Endodermal cell (in vitro differentiated cells): ENCODE measurements at regions not wholly inside any gene's neighbourhood (a gene's known extent, or its start where the extent isn't known, plus 50 kb on each side); places are given as distances from the start of the nearest gene placed in this dataset.

ENCODE experiments used
- DNase-seq: peaks from one replicate; pipeline ENCODE4 v3.0.0-alpha.2; 2017
- H3K27ac ChIP-seq: 2 replicates; pipeline ENCODE4 v1.5.1; 2013; ENCODE audit warnings: mild to moderate bottlenecking, low read depth, low read length, moderate library complexity
- H3K27me3 ChIP-seq: 2 replicates; pipeline ENCODE4 v1.6.1; 2013; ENCODE audit warnings: mild to moderate bottlenecking, low read length, moderate library complexity; ENCODE audit not compliant: insufficient read depth, control insufficient read depth, poor library complexity, severe bottlenecking
- H3K36me3 ChIP-seq: 2 replicates; pipeline ENCODE4 v1.7.0; 2013; ENCODE audit warnings: mild to moderate bottlenecking, low read length, moderate library complexity; ENCODE audit not compliant: control insufficient read depth, insufficient read depth
- H3K4me1 ChIP-seq: one replicate; pipeline ENCODE4 v1.7.0; 2013; ENCODE audit warnings: low read length; ENCODE audit not compliant: control insufficient read depth, insufficient read depth
- H3K4me3 ChIP-seq: 2 replicates; pipeline ENCODE4 v1.5.1; 2013; ENCODE audit warnings: mild to moderate bottlenecking, low read length, moderate library complexity
- H3K9ac ChIP-seq: 2 replicates; pipeline ENCODE4 v1.6.1; 2013; ENCODE audit warnings: mild to moderate bottlenecking, low read length, moderate library complexity; ENCODE audit not compliant: poor library complexity, severe bottlenecking; ENCODE audit errors: extremely low read depth
- H3K9me3 ChIP-seq: 2 replicates; pipeline ENCODE4 v1.6.1; 2013; ENCODE audit warnings: mild to moderate bottlenecking, low read length, moderate library complexity; ENCODE audit not compliant: control insufficient read depth
- H3K27ac Mint-ChIP-seq: 2 replicates; pipeline ENCODE4 v1.8.0; 2020; ENCODE audit warnings: mixed read lengths
- H3K27me3 Mint-ChIP-seq: 2 replicates; pipeline ENCODE4 v1.8.0; 2021; ENCODE audit warnings: mild to moderate bottlenecking, mixed read lengths; ENCODE audit not compliant: insufficient read depth
- H3K36me3 Mint-ChIP-seq: 2 replicates; pipeline ENCODE4 v1.8.0; 2020; ENCODE audit warnings: low read depth, mixed read lengths
- H3K4me1 Mint-ChIP-seq: 2 replicates; pipeline ENCODE4 v1.8.0; 2020; ENCODE audit warnings: mixed read lengths
- H3K4me3 Mint-ChIP-seq: 2 replicates; pipeline ENCODE4 v1.8.0; 2020; ENCODE audit warnings: mild to moderate bottlenecking, moderate library complexity, mixed read lengths
- H3K9me3 Mint-ChIP-seq: 2 replicates; pipeline ENCODE4 v1.8.0; 2020; ENCODE audit warnings: mild to moderate bottlenecking, mixed read lengths
- WGBS, 2 experiments: methylation state at CpG; one replicate each; pipeline versions ENCODE4 v1.1.5 to v1.1.7; 2013; ENCODE audit warnings: missing lambda C conversion rate in 2 of 2, mixed read lengths in 1 of 2; ENCODE audit not compliant: insufficient coverage in 1 of 2, insufficient read length in 1 of 2; 5-methylcytosine and 5-hydroxymethylcytosine counted together
- TF ChIP-seq, protein P1 (sequence below): fragments of 200-600 bp; sonication (generic); conservative IDR thresholded peaks from 2 replicates; pipeline ENCODE4 v1.5.0; 2021; ENCODE audit warnings: antibody characterized with exemption, mild to moderate bottlenecking

- no peak for DNase-seq
- Histone ChIP-seq H3K9ac (no peak overlapping the region), H3K27ac (no peak overlapping the region), H3K4me3 (no peak overlapping the region), H3K9me3 (no peaks in the 10 kb centered on the region), H3K36me3 (no peaks in the 10 kb centered on the region), H3K27me3 (peaks cover 39% of the 10 kb centered on the region), H3K4me1 (peaks cover 11% of the 10 kb centered on the region)
- TF ChIP-seq, protein P1, sequence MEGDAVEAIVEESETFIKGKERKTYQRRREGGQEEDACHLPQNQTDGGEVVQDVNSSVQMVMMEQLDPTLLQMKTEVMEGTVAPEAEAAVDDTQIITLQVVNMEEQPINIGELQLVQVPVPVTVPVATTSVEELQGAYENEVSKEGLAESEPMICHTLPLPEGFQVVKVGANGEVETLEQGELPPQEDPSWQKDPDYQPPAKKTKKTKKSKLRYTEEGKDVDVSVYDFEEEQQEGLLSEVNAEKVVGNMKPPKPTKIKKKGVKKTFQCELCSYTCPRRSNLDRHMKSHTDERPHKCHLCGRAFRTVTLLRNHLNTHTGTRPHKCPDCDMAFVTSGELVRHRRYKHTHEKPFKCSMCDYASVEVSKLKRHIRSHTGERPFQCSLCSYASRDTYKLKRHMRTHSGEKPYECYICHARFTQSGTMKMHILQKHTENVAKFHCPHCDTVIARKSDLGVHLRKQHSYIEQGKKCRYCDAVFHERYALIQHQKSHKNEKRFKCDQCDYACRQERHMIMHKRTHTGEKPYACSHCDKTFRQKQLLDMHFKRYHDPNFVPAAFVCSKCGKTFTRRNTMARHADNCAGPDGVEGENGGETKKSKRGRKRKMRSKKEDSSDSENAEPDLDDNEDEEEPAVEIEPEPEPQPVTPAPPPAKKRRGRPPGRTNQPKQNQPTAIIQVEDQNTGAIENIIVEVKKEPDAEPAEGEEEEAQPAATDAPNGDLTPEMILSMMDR, result no peak
- peaks cover 37% of the 10 kb centered on the region for H3K4me1 Mint-ChIP-seq
- H3K36me3 Mint-ChIP-seq, result no peaks in the 10 kb centered on the region
- no peaks in the 10 kb centered on the region for H3K9me3 Mint-ChIP-seq
- WGBS, 2 experiments, result 89 to 91% methylated on average over 7 to 11 of the region's 11 CpGs
- H3K4me3 Mint-ChIP-seq, result no peak overlapping the region
- no peak overlapping the region for H3K27ac Mint-ChIP-seq
- peaks cover 50% of the 10 kb centered on the region for H3K27me3 Mint-ChIP-seq
These were observed 101.4 kb downstream of the TSEN15 start for GRCh38 chr1:184152974-184153373.

GRCh38 chr1:184153731-184154130 lies 102.2 kb downstream of the TSEN15 start:
- Histone ChIP-seq H3K36me3 (no peaks in the 10 kb centered on the region), H3K4me3 (no peak overlapping the region), H3K4me1 (peaks cover 11% of the 10 kb centered on the region), H3K27ac (no peak overlapping the region), H3K9me3 (no peaks in the 10 kb centered on the region), H3K9ac (no peak overlapping the region), H3K27me3 (peaks cover 42% of the 10 kb centered on the region)
- H3K36me3 Mint-ChIP-seq, result no peaks in the 10 kb centered on the region
- no peak overlapping the region for H3K4me3 Mint-ChIP-seq
- H3K9me3 Mint-ChIP-seq, result no peaks in the 10 kb centered on the region
- peaks cover 37% of the 10 kb centered on the region for H3K4me1 Mint-ChIP-seq
- DNase-seq, result no peak
- peaks cover 47% of the 10 kb centered on the region for H3K27me3 Mint-ChIP-seq
- TF ChIP-seq, protein P1, result no peak
- WGBS, 2 experiments, result 77 to 90% methylated on average over 3 to 4 of the region's 4 CpGs
- H3K27ac Mint-ChIP-seq, result no peak overlapping the region

DNA sequence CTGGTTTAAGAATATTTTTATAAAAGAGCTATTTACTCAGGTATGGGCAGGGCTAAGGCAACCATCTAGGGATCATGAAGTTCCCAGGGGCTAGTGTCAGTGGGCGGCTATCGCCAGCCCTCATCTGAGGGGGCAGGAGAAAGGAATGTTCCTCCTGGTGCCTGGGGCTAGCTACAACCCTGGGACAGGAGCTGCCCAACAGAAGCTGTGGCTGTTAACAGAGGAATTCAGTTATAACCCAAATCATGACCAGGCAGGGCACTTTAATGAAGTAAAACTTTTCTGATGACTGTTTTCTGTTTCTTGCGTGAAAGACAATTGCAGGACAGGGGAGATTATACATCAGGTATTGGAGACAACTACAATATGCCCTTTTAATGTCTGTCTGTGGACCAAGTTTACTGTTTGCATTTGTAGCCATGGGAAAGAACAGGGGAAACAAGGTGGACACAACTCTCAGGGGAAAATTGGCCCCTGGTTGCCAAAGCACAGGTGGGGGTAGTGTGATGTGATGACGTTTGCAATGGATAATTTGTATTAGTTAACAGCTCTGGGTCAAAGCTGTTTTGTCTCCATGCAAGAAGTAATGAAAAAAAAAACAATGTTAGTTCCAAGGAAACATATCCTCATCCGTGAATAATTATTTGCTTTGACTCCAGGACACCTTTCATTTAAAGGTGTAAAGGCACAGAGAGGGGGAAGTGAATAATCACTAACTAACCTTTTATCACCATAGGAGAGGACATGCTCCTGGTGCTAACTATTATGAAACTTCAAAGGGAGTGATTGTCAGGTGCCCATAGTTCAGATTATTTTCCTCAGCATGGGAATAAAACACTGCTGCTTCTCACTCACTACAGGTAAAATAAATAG lies 105.2 kb downstream of the TSEN15 start:
- H3K9ac ChIP-seq, result no peak overlapping the region
- Mint-ChIP-seq H3K4me1 (peaks cover 37% of the 10 kb centered on the region), H3K9me3 (no peaks in the 10 kb centered on the region), H3K36me3 (no peaks in the 10 kb centered on the region), H3K27me3 (peaks cover 33% of the 10 kb centered on the region), H3K27ac (no peak overlapping the region), H3K4me3 (no peak overlapping the region)
- no peaks in the 10 kb centered on the region for H3K9me3 ChIP-seq
- DNase-seq, result peak; percentile 72
- no peak overlapping the region for H3K27ac ChIP-seq
- H3K4me1 ChIP-seq, result peaks cover 11% of the 10 kb centered on the region
- no peaks in the 10 kb centered on the region for H3K36me3 ChIP-seq
- H3K4me3 ChIP-seq, result no peak overlapping the region
- whole genome bisulfite sequencing, 2 experiments, result 53 to 55% methylated on average over 4 to 5 of the region's 5 CpGs
- H3K27me3 ChIP-seq, result peaks cover 44% of the 10 kb centered on the region
- TF ChIP-seq, protein P1, result no peak
